Upper lobe of left lung (tissue), 6 donors: ENCODE measurements at regions not wholly inside any gene's neighbourhood (a gene's known extent, or its start where the extent isn't known, plus 50 kb on each side); places are given as distances from the start of the nearest gene placed in this dataset.
A peak's percentile ranks its signal among the peaks of the same experiment; 100 is the strongest.

ENCODE experiments used
- ATAC-seq, 2 donors: fragments of 200-7000 bp; cut with Tn5 transposase; one replicate each; pipeline ENCODE4 v1.9.1; 2022; ENCODE audit warnings: mild to moderate bottlenecking in 2 of 2, moderate library complexity in 2 of 2; ENCODE audit not compliant: low FRiP score in 2 of 2
- DNase-seq, 2 donors: peaks; one replicate each; pipeline ENCODE4 v3.0.0-alpha.2; 2019 to 2020
- H3K27ac ChIP-seq, 4 donors: fragments of 200-600 bp; sonication (generic); one replicate each; pipeline ENCODE4 v1.5.1; 2016 to 2019
- H3K27me3 ChIP-seq, 4 donors: fragments of 200-600 bp; sonication (generic); one replicate each; pipeline ENCODE4 v1.5.1; 2017 to 2019
- H3K36me3 ChIP-seq, 4 donors: fragments of 200-600 bp; sonication (generic); one replicate each; pipeline ENCODE4 v1.5.1; 2016 to 2019
- H3K4me1 ChIP-seq, 4 donors: fragments of 200-600 bp; sonication (generic); one replicate each; pipeline ENCODE4 v1.5.1; 2018 to 2019
- H3K4me3 ChIP-seq, 4 donors: fragments of 200-600 bp; sonication (generic); one replicate each; pipeline ENCODE4 v1.5.1; 2017 to 2019; ENCODE audit warnings: mild to moderate bottlenecking in 2 of 4, moderate library complexity in 1 of 4
- H3K9me3 ChIP-seq, 4 donors: fragments of 200-600 bp; sonication (generic); one replicate each; pipeline ENCODE4 v1.5.1; 2018 to 2019
- CTCF ChIP-seq, 6 experiments: fragments of 450-650 bp in 4 of 6; fragments of 200-600 bp in 2 of 6; sonication (generic) in 2 of 6; IDR thresholded peaks; one replicate each; pipeline ENCODE4 v1.5.1; 2016 to 2019; ENCODE audit warnings: antibody characterized with exemption in 6 of 6
- EP300 ChIP-seq, 4 donors: sonication (generic); formaldehyde crosslinking; IDR thresholded peaks; one replicate each; pipeline ENCODE4 v1.5.1; 2017; ENCODE audit warnings: antibody characterized with exemption in 4 of 4, control low read depth in 2 of 4
- POLR2A ChIP-seq, 4 donors: fragments of 450-650 bp; IDR thresholded peaks; one replicate each; pipeline ENCODE4 v1.5.1; 2016 to 2017; ENCODE audit warnings: antibody characterized with exemption in 4 of 4, mild to moderate bottlenecking in 2 of 4
- POLR2AphosphoS5 ChIP-seq, 2 donors: sonication (generic); formaldehyde crosslinking; IDR thresholded peaks; one replicate each; pipeline ENCODE4 v1.5.1; 2017; ENCODE audit warnings: antibody characterized with exemption in 2 of 2
- WGBS, 2 donors: methylation state at CpG; one replicate each; pipeline ENCODE4 v1.1.5; 2017 to 2018; 5-methylcytosine and 5-hydroxymethylcytosine counted together
- donor health status: DM: no; HTN: no; CAD: no; lungs with moderate emphysema.
- donor health status: DM: no; HTN: yes; CAD: no; lungs with severe emphysema.

GRCh38 chr15:94098921-94099573, 132.3 kb upstream of the MCTP2 start:
- DNase-seq (no peak), ATAC-seq (no peak)
- H3K27ac ChIP-seq: no peak overlapping the region
- H3K4me1 ChIP-seq: no peaks in the 10 kb centered on the region
- no peak overlapping the region for H3K4me3 ChIP-seq
- no peaks in the 10 kb centered on the region for H3K9me3 ChIP-seq
- 68 to 76% methylated on average over 5 of the region's 5 CpGs for WGBS, 2 donors
- H3K36me3 ChIP-seq: no peaks in the 10 kb centered on the region
- no peaks in the 10 kb centered on the region for H3K27me3 ChIP-seq
- TF ChIP-seq POLR2A (IDR thresholded peaks at IDR 0.05): no peak
- TF ChIP-seq POLR2AphosphoS5 (IDR thresholded peaks at IDR 0.05): no peak
- TF ChIP-seq EP300 (IDR thresholded peaks at IDR 0.05): no peak
- TF ChIP-seq CTCF (IDR thresholded peaks at IDR 0.05): no peak

- Histone ChIP-seq H3K27me3 (no peaks in the 10 kb centered on the region), H3K36me3 (no peaks in the 10 kb centered on the region), H3K9me3 (no peaks in the 10 kb centered on the region), H3K27ac (no peak overlapping the region), H3K4me3 (no peak overlapping the region), H3K4me1 (no peaks in the 10 kb centered on the region)
- no peak for ATAC-seq
- no peak for TF ChIP-seq POLR2A (IDR thresholded peaks at IDR 0.05)
- TF ChIP-seq CTCF (IDR thresholded peaks at IDR 0.05): no peak
- TF ChIP-seq POLR2AphosphoS5 (IDR thresholded peaks at IDR 0.05): no peak
- TF ChIP-seq EP300 (IDR thresholded peaks at IDR 0.05): no peak
- no peak for DNase-seq
- 88 to 92% methylated on average over 6 of the region's 6 CpGs for WGBS, 2 donors
Observed at GRCh38 chr15:94097552-94097951, 133.8 kb upstream of the MCTP2 start.

- H3K4me3 ChIP-seq: no peak overlapping the region
Observed at GRCh38 chr15:94094310-94094709, 137.1 kb upstream of the MCTP2 start.

GRCh38 chr15:94086341-94086740, 145.0 kb upstream of the MCTP2 start:
- Histone ChIP-seq H3K4me1 (no peaks in the 10 kb centered on the region), H3K27me3 (no peaks in the 10 kb centered on the region), H3K27ac (no peak overlapping the region), H3K36me3 (no peaks in the 10 kb centered on the region), H3K9me3 (no peaks in the 10 kb centered on the region), H3K4me3 (no peak overlapping the region)
- TF ChIP-seq EP300 (IDR thresholded peaks at IDR 0.05): no peak
- no peak for TF ChIP-seq POLR2AphosphoS5 (IDR thresholded peaks at IDR 0.05)
- no peak for TF ChIP-seq CTCF (IDR thresholded peaks at IDR 0.05)
- TF ChIP-seq POLR2A (IDR thresholded peaks at IDR 0.05): no peak
- ATAC-seq (no peak), DNase-seq (no peak)

More at GRCh38 chr15:94094310-94094709, 137.1 kb upstream of the MCTP2 start:
- Histone ChIP-seq H3K27me3 (no peaks in the 10 kb centered on the region), H3K4me1 (no peaks in the 10 kb centered on the region), H3K9me3 (no peaks in the 10 kb centered on the region), H3K36me3 (no peaks in the 10 kb centered on the region), H3K27ac (no peak overlapping the region)
- ATAC-seq (no peak), DNase-seq (no peak)
- TF ChIP-seq CTCF (IDR thresholded peaks at IDR 0.05) (no peak), POLR2A (IDR thresholded peaks at IDR 0.05) (no peak), POLR2AphosphoS5 (IDR thresholded peaks at IDR 0.05) (no peak), EP300 (IDR thresholded peaks at IDR 0.05) (no peak)
- WGBS, 2 donors: 76 to 78% methylated on average over 1 of the region's 1 CpG

- H3K27me3 ChIP-seq: no peaks in the 10 kb centered on the region
- ATAC-seq (peak in 1 of 2 donors; percentile 53), DNase-seq (no peak)
- H3K4me3 ChIP-seq: no peak overlapping the region
- H3K9me3 ChIP-seq: no peaks in the 10 kb centered on the region
- 80% methylated on average over 6 of the region's 6 CpGs for whole genome bisulfite sequencing, 2 donors
- no peaks in the 10 kb centered on the region for H3K4me1 ChIP-seq
- no peaks in the 10 kb centered on the region for H3K36me3 ChIP-seq
- no peak overlapping the region for H3K27ac ChIP-seq
- TF ChIP-seq POLR2AphosphoS5 (IDR thresholded peaks at IDR 0.05) (no peak), POLR2A (IDR thresholded peaks at IDR 0.05) (no peak), CTCF (IDR thresholded peaks at IDR 0.05) (no peak), EP300 (IDR thresholded peaks at IDR 0.05) (no peak)
Observed at GRCh38 chr15:94083467-94084052, 147.8 kb upstream of the MCTP2 start.
